Endodermal cell (in vitro differentiated cells): ENCODE measurements at regions not wholly inside any gene's neighbourhood (a gene's known extent, or its start where the extent isn't known, plus 50 kb on each side); places are given as distances from the start of the nearest gene placed in this dataset.

Experiments
- DNase-seq: peaks from one replicate; pipeline ENCODE4 v3.0.0-alpha.2; 2017
- H3K27ac ChIP-seq: 2 replicates; pipeline ENCODE4 v1.5.1; 2013; ENCODE audit warnings: mild to moderate bottlenecking, low read depth, low read length, moderate library complexity
- H3K27me3 ChIP-seq: 2 replicates; pipeline ENCODE4 v1.6.1; 2013; ENCODE audit warnings: mild to moderate bottlenecking, low read length, moderate library complexity; ENCODE audit not compliant: insufficient read depth, control insufficient read depth, poor library complexity, severe bottlenecking
- H3K36me3 ChIP-seq: 2 replicates; pipeline ENCODE4 v1.7.0; 2013; ENCODE audit warnings: mild to moderate bottlenecking, low read length, moderate library complexity; ENCODE audit not compliant: control insufficient read depth, insufficient read depth
- H3K4me1 ChIP-seq: one replicate; pipeline ENCODE4 v1.7.0; 2013; ENCODE audit warnings: low read length; ENCODE audit not compliant: control insufficient read depth, insufficient read depth
- H3K4me3 ChIP-seq: 2 replicates; pipeline ENCODE4 v1.5.1; 2013; ENCODE audit warnings: mild to moderate bottlenecking, low read length, moderate library complexity
- H3K9ac ChIP-seq: 2 replicates; pipeline ENCODE4 v1.6.1; 2013; ENCODE audit warnings: mild to moderate bottlenecking, low read length, moderate library complexity; ENCODE audit not compliant: poor library complexity, severe bottlenecking; ENCODE audit errors: extremely low read depth
- H3K9me3 ChIP-seq: 2 replicates; pipeline ENCODE4 v1.6.1; 2013; ENCODE audit warnings: mild to moderate bottlenecking, low read length, moderate library complexity; ENCODE audit not compliant: control insufficient read depth
- H3K27ac Mint-ChIP-seq: 2 replicates; pipeline ENCODE4 v1.8.0; 2020; ENCODE audit warnings: mixed read lengths
- H3K27me3 Mint-ChIP-seq: 2 replicates; pipeline ENCODE4 v1.8.0; 2021; ENCODE audit warnings: mild to moderate bottlenecking, mixed read lengths; ENCODE audit not compliant: insufficient read depth
- H3K36me3 Mint-ChIP-seq: 2 replicates; pipeline ENCODE4 v1.8.0; 2020; ENCODE audit warnings: low read depth, mixed read lengths
- H3K4me1 Mint-ChIP-seq: 2 replicates; pipeline ENCODE4 v1.8.0; 2020; ENCODE audit warnings: mixed read lengths
- H3K4me3 Mint-ChIP-seq: 2 replicates; pipeline ENCODE4 v1.8.0; 2020; ENCODE audit warnings: mild to moderate bottlenecking, moderate library complexity, mixed read lengths
- H3K9me3 Mint-ChIP-seq: 2 replicates; pipeline ENCODE4 v1.8.0; 2020; ENCODE audit warnings: mild to moderate bottlenecking, mixed read lengths
- CTCF ChIP-seq: fragments of 200-600 bp; sonication (generic); conservative IDR thresholded peaks from 2 replicates; pipeline ENCODE4 v1.5.0; 2021; ENCODE audit warnings: antibody characterized with exemption, mild to moderate bottlenecking
- WGBS, 2 experiments: methylation state at CpG; one replicate each; pipeline versions ENCODE4 v1.1.5 to v1.1.7; 2013; ENCODE audit warnings: missing lambda C conversion rate in 2 of 2, mixed read lengths in 1 of 2; ENCODE audit not compliant: insufficient coverage in 1 of 2, insufficient read length in 1 of 2; 5-methylcytosine and 5-hydroxymethylcytosine counted together

- H3K27ac Mint-ChIP-seq, result no peak overlapping the region
These were observed 276.9 kb upstream of the SNX7 start for GRCh38 chr1:98384461-98385141.

GRCh38 chr1:98382986-98383740 lies 278.4 kb upstream of the SNX7 start:
- H3K9me3 Mint-ChIP-seq, result no peaks in the 10 kb centered on the region
- Histone ChIP-seq H3K27ac (no peak overlapping the region), H3K9ac (no peak overlapping the region), H3K27me3 (no peaks in the 10 kb centered on the region), H3K4me3 (no peak overlapping the region), H3K9me3 (no peaks in the 10 kb centered on the region), H3K4me1 (no peaks in the 10 kb centered on the region), H3K36me3 (no peaks in the 10 kb centered on the region)
- H3K4me3 Mint-ChIP-seq, result no peak overlapping the region
- no peak for TF ChIP-seq CTCF
- WGBS, 2 experiments, result 85 to 93% methylated on average over 4 to 5 of the region's 5 CpGs
- peaks cover 6% of the 10 kb centered on the region for H3K4me1 Mint-ChIP-seq
- H3K27ac Mint-ChIP-seq, result no peak overlapping the region
- H3K36me3 Mint-ChIP-seq, result no peaks in the 10 kb centered on the region
- peaks cover 2% of the 10 kb centered on the region for H3K27me3 Mint-ChIP-seq
- no peak for DNase-seq

More at GRCh38 chr1:98384461-98385141, 276.9 kb upstream of the SNX7 start:
- Histone ChIP-seq H3K27me3 (no peaks in the 10 kb centered on the region), H3K9me3 (no peaks in the 10 kb centered on the region), H3K4me3 (no peak overlapping the region), H3K9ac (no peak overlapping the region), H3K4me1 (no peaks in the 10 kb centered on the region), H3K27ac (no peak overlapping the region), H3K36me3 (no peaks in the 10 kb centered on the region)
- WGBS, 2 experiments, result 93 to 96% methylated on average over 3 to 6 of the region's 6 CpGs
- Mint-ChIP-seq H3K9me3 (no peaks in the 10 kb centered on the region), H3K36me3 (no peaks in the 10 kb centered on the region), H3K27me3 (peaks cover 2% of the 10 kb centered on the region), H3K4me1 (peaks cover 6% of the 10 kb centered on the region), H3K4me3 (no peak overlapping the region)
- no peak for TF ChIP-seq CTCF
- DNase-seq, result no peak

GRCh38 chr1:98382586-98382985 lies 278.9 kb upstream of the SNX7 start:
- no peaks in the 10 kb centered on the region for H3K36me3 Mint-ChIP-seq
- H3K4me1 Mint-ChIP-seq, result peaks cover 6% of the 10 kb centered on the region
- no peak overlapping the region for H3K27ac ChIP-seq
- no peak overlapping the region for H3K9ac ChIP-seq
- WGBS, 2 experiments, result 85 to 95% methylated on average over 2 of the region's 2 CpGs
- DNase-seq, result no peak
- H3K9me3 ChIP-seq, result no peaks in the 10 kb centered on the region
- H3K4me3 Mint-ChIP-seq, result no peak overlapping the region
- H3K27me3 ChIP-seq, result no peaks in the 10 kb centered on the region
- TF ChIP-seq CTCF, result no peak
- no peaks in the 10 kb centered on the region for H3K4me1 ChIP-seq
- no peaks in the 10 kb centered on the region for H3K9me3 Mint-ChIP-seq
- no peaks in the 10 kb centered on the region for H3K36me3 ChIP-seq
- H3K27ac Mint-ChIP-seq, result no peak overlapping the region
- peaks cover 2% of the 10 kb centered on the region for H3K27me3 Mint-ChIP-seq
- H3K4me3 ChIP-seq, result no peak overlapping the region
